Liver (tissue), 8 donors: ENCODE measurements at regions not wholly inside any gene's neighbourhood (a gene's known extent, or its start where the extent isn't known, plus 50 kb on each side); places are given as distances from the start of the nearest gene placed in this dataset.

ENCODE experiments used
- DNase-seq: peaks from one replicate; pipeline ENCODE4 v3.0.0-alpha.2; 2017; ENCODE audit warnings: low spot score
- H3K27ac ChIP-seq, 2 donors: one replicate each; pipeline ENCODE4 v1.7.0; 2013; ENCODE audit warnings: inconsistent platforms in 2 of 2, low read length in 2 of 2, control low read depth in 1 of 2, low read depth in 1 of 2, mild to moderate bottlenecking in 1 of 2
- H3K27me3 ChIP-seq, 4 donors: one replicate each; pipeline versions ENCODE4 v1.6.1 to v1.7.0; 2013; ENCODE audit warnings: low read length in 3 of 4, inconsistent platforms in 1 of 4, mild to moderate bottlenecking in 1 of 4, moderate library complexity in 1 of 4; ENCODE audit not compliant: control insufficient read depth in 4 of 4, insufficient read depth in 4 of 4
- H3K36me3 ChIP-seq, 4 donors: one replicate each; pipeline versions ENCODE4 v1.6.1 to v1.7.0; 2013; ENCODE audit warnings: low read length in 3 of 4, mild to moderate bottlenecking in 3 of 4, low read depth in 1 of 4, moderate library complexity in 1 of 4; ENCODE audit not compliant: control insufficient read depth in 4 of 4, insufficient read depth in 3 of 4
- H3K4me1 ChIP-seq, 4 donors: one replicate each; pipeline versions ENCODE4 v1.6.1 to v1.7.0; 2013; ENCODE audit warnings: low read length in 3 of 4, mild to moderate bottlenecking in 3 of 4, moderate library complexity in 1 of 4; ENCODE audit not compliant: control insufficient read depth in 4 of 4, insufficient read depth in 4 of 4
- H3K4me3 ChIP-seq, 3 donors: one replicate each; pipeline versions ENCODE4 v1.6.1 to v1.7.0; 2013; ENCODE audit warnings: low read length in 3 of 3, control low read depth in 1 of 3, low read depth in 1 of 3, mild to moderate bottlenecking in 1 of 3
- H3K9ac ChIP-seq, 2 donors: one replicate each; pipeline ENCODE4 v1.7.0; 2013; ENCODE audit warnings: low read length in 2 of 2, mild to moderate bottlenecking in 2 of 2, moderate library complexity in 2 of 2, control low read depth in 1 of 2, low read depth in 1 of 2
- H3K9me3 ChIP-seq, 4 donors: one replicate each; pipeline versions ENCODE4 v1.6.1 to v1.7.0; 2013; ENCODE audit warnings: low read length in 3 of 4; ENCODE audit not compliant: control insufficient read depth in 4 of 4
- EGR1 ChIP-seq, 2 donors: IDR thresholded peaks; 2 replicates each; pipeline ENCODE4 v1.6.1; 2016 to 2018; ENCODE audit warnings: antibody characterized with exemption in 2 of 2, low read depth in 2 of 2
- FOXA1 ChIP-seq: IDR thresholded peaks from 2 replicates; pipeline ENCODE4 v1.6.1; 2016; ENCODE audit warnings: antibody characterized with exemption
- FOXA2 ChIP-seq: IDR thresholded peaks from 2 replicates; pipeline ENCODE4 v1.6.1; 2016; ENCODE audit warnings: antibody characterized with exemption
- HNF4G ChIP-seq: IDR thresholded peaks from 2 replicates; pipeline ENCODE4 v1.6.1; 2016; ENCODE audit warnings: antibody characterized with exemption
- JUND ChIP-seq, 2 donors: IDR thresholded peaks; 2 replicates each; pipeline ENCODE4 v1.6.1; 2016; ENCODE audit warnings: antibody characterized with exemption in 2 of 2
- NR2F2 ChIP-seq: IDR thresholded peaks from 2 replicates; pipeline ENCODE4 v1.6.1; 2016; ENCODE audit warnings: antibody characterized with exemption
- RAD21 ChIP-seq, 2 donors: IDR thresholded peaks; 2 replicates each; pipeline ENCODE4 v1.6.1; 2016; ENCODE audit warnings: antibody characterized with exemption in 2 of 2, mild to moderate bottlenecking in 2 of 2
- RXRA ChIP-seq, 2 donors: IDR thresholded peaks; 2 replicates each; pipeline ENCODE4 v1.6.1; 2017 to 2018; ENCODE audit warnings: antibody characterized with exemption in 2 of 2, mild to moderate bottlenecking in 1 of 2
- TAF1 ChIP-seq: conservative IDR thresholded peaks from 2 replicates; pipeline ENCODE4 v1.6.1; 2016; ENCODE audit warnings: antibody characterized with exemption, mild to moderate bottlenecking
- WGBS: extraction: QIAGEN DNeasy Blood & Tissue Kit; methylation state at CpG from one replicate; pipeline ENCODE4 v1.1.7; 2013; 5-methylcytosine and 5-hydroxymethylcytosine counted together
- TF ChIP-seq, protein P1 (sequence below): IDR thresholded peaks from 2 replicates; pipeline ENCODE4 v1.6.1; 2016; ENCODE audit warnings: antibody characterized with exemption
- TF ChIP-seq, protein P2 (sequence below): IDR thresholded peaks from 2 replicates; pipeline ENCODE4 v1.6.1; 2016; ENCODE audit warnings: antibody characterized with exemption
- TF ChIP-seq, protein P3 (sequence below): IDR thresholded peaks from 2 replicates; pipeline ENCODE4 v1.6.1; 2016; ENCODE audit warnings: antibody characterized with exemption
- TF ChIP-seq, protein P4 (sequence below): IDR thresholded peaks from 2 replicates; pipeline ENCODE4 v1.6.1; 2016; ENCODE audit warnings: antibody characterized with exemption, mild to moderate bottlenecking
- TF ChIP-seq, protein P5 (sequence below): fragments of 150-350 bp; IDR thresholded peaks from 2 replicates; pipeline ENCODE4 v1.5.1; 2017; ENCODE audit warnings: improper control_type of control experiment, low read depth, low read length; ENCODE audit not compliant: missing input control
- donor health status: healthy.
- donor health status: healthy.
- donor health status: healthy.
- donor health status: healthy.
- donor health status: healthy.

DNA sequence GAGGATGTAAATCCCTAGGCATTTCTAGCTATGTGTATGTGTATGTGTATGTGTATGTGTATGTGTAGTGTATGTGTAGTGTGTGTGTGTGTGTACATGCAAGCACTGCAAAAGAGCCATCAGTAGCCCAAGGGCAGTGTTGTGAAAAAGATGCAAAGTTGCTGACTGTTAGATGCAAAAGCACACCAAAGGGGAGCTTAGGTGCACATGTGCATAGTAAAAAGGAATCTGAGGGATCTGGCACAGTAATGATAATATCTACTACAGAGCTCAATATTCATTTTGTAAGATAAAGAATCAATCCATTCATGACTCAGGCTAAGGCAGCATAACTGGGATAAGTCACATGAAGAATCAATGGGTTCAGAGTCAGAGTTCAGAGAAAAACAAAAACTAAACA is 80.2 kb downstream of the TMEM47 start:
- TF ChIP-seq RXRA (IDR thresholded peaks at IDR 0.05), result no peak
- no peak for TF ChIP-seq TAF1
- TF ChIP-seq JUND (IDR thresholded peaks at IDR 0.05), result no peak
- TF ChIP-seq EGR1 (IDR thresholded peaks at IDR 0.05; ENCODE audit: low read depth in 2 of 2), result no peak
- no peak for TF ChIP-seq NR2F2
- TF ChIP-seq, protein P1, sequence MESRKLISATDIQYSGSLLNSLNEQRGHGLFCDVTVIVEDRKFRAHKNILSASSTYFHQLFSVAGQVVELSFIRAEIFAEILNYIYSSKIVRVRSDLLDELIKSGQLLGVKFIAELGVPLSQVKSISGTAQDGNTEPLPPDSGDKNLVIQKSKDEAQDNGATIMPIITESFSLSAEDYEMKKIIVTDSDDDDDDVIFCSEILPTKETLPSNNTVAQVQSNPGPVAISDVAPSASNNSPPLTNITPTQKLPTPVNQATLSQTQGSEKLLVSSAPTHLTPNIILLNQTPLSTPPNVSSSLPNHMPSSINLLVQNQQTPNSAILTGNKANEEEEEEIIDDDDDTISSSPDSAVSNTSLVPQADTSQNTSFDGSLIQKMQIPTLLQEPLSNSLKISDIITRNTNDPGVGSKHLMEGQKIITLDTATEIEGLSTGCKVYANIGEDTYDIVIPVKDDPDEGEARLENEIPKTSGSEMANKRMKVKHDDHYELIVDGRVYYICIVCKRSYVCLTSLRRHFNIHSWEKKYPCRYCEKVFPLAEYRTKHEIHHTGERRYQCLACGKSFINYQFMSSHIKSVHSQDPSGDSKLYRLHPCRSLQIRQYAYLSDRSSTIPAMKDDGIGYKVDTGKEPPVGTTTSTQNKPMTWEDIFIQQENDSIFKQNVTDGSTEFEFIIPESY, result no peak
- no peak overlapping the region for H3K27ac ChIP-seq
- no peaks in the 10 kb centered on the region for H3K9me3 ChIP-seq
- no peaks in the 10 kb centered on the region for H3K27me3 ChIP-seq
- no peak overlapping the region for H3K4me3 ChIP-seq
- no peak overlapping the region for H3K9ac ChIP-seq
- no peaks in the 10 kb centered on the region for H3K4me1 ChIP-seq
- no peak for DNase-seq
- no peaks in the 10 kb centered on the region for H3K36me3 ChIP-seq

DNA sequence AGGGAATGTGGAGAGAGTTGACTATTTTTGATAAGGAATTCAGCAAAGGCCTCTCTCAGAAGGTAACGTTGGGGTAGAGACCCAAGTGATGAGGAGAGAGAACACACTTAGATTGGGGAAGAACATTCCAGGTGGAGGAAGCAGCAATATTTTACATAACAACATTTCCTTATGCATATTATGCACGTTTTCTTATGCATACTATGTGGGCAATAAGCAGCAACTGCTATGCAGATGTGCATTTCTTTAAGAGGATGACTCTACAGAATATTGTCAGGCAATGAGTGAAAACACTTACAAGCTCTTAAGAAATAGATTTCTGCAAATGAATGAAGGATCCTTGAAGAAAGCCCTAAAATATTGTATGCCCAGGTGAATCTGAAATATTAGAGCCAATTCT is 91.1 kb downstream of the TMEM47 start:
- H3K4me1 ChIP-seq, result no peaks in the 10 kb centered on the region
- no peaks in the 10 kb centered on the region for H3K27me3 ChIP-seq
- H3K9me3 ChIP-seq, result no peaks in the 10 kb centered on the region
- H3K9ac ChIP-seq, result no peak overlapping the region
- 57% methylated on average over 2 of the region's 2 CpGs for WGBS
- TF ChIP-seq JUND (IDR thresholded peaks at IDR 0.05), result no peak
- no peak for TF ChIP-seq EGR1 (IDR thresholded peaks at IDR 0.05; ENCODE audit: low read depth in 2 of 2)
- no peak for TF ChIP-seq RAD21 (IDR thresholded peaks at IDR 0.05)
- no peak overlapping the region for H3K27ac ChIP-seq
- H3K4me3 ChIP-seq, result no peak overlapping the region
- no peak for DNase-seq
- H3K36me3 ChIP-seq, result no peaks in the 10 kb centered on the region

DNA sequence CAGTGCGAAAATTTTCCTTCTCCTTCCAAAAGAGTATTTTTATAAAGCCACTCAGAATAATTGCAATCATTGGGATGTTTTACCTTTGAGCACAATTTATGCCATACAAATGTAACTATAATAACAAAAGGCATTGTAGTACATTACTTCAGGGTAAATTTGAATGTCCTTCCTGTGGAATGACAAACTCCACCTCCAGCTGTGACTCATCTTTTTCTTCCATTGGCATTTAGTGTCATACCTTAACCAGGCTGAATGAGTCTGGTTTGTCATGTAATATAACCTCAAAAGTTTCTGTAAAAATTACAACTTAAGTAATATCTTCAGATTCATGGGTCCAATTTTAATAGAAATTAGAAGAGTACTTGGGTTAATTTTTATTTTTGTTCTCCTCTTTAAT is 93.3 kb downstream of the TMEM47 start:
- no peaks in the 10 kb centered on the region for H3K9me3 ChIP-seq
- H3K9ac ChIP-seq, result no peak overlapping the region
- no peak overlapping the region for H3K27ac ChIP-seq
- H3K36me3 ChIP-seq, result no peaks in the 10 kb centered on the region
- 85% methylated on average over 1 of the region's 1 CpG for WGBS
- no peak for DNase-seq
- no peaks in the 10 kb centered on the region for H3K4me1 ChIP-seq
- TF ChIP-seq EGR1 (IDR thresholded peaks at IDR 0.05; ENCODE audit: low read depth in 2 of 2), result no peak
- TF ChIP-seq, protein P2, sequence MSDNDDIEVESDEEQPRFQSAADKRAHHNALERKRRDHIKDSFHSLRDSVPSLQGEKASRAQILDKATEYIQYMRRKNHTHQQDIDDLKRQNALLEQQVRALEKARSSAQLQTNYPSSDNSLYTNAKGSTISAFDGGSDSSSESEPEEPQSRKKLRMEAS, result no peak
- no peak for TF ChIP-seq RXRA (IDR thresholded peaks at IDR 0.05)
- TF ChIP-seq, protein P3, sequence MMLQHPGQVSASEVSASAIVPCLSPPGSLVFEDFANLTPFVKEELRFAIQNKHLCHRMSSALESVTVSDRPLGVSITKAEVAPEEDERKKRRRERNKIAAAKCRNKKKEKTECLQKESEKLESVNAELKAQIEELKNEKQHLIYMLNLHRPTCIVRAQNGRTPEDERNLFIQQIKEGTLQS, result no peak
- TF ChIP-seq FOXA1, result no peak
- TF ChIP-seq NR2F2, result no peak
- no peak for TF ChIP-seq HNF4G
- TF ChIP-seq JUND (IDR thresholded peaks at IDR 0.05), result no peak
- TF ChIP-seq, protein P4, sequence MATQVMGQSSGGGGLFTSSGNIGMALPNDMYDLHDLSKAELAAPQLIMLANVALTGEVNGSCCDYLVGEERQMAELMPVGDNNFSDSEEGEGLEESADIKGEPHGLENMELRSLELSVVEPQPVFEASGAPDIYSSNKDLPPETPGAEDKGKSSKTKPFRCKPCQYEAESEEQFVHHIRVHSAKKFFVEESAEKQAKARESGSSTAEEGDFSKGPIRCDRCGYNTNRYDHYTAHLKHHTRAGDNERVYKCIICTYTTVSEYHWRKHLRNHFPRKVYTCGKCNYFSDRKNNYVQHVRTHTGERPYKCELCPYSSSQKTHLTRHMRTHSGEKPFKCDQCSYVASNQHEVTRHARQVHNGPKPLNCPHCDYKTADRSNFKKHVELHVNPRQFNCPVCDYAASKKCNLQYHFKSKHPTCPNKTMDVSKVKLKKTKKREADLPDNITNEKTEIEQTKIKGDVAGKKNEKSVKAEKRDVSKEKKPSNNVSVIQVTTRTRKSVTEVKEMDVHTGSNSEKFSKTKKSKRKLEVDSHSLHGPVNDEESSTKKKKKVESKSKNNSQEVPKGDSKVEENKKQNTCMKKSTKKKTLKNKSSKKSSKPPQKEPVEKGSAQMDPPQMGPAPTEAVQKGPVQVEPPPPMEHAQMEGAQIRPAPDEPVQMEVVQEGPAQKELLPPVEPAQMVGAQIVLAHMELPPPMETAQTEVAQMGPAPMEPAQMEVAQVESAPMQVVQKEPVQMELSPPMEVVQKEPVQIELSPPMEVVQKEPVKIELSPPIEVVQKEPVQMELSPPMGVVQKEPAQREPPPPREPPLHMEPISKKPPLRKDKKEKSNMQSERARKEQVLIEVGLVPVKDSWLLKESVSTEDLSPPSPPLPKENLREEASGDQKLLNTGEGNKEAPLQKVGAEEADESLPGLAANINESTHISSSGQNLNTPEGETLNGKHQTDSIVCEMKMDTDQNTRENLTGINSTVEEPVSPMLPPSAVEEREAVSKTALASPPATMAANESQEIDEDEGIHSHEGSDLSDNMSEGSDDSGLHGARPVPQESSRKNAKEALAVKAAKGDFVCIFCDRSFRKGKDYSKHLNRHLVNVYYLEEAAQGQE, result no peak
- TF ChIP-seq, protein P1, result no peak
- TF ChIP-seq, protein P5, sequence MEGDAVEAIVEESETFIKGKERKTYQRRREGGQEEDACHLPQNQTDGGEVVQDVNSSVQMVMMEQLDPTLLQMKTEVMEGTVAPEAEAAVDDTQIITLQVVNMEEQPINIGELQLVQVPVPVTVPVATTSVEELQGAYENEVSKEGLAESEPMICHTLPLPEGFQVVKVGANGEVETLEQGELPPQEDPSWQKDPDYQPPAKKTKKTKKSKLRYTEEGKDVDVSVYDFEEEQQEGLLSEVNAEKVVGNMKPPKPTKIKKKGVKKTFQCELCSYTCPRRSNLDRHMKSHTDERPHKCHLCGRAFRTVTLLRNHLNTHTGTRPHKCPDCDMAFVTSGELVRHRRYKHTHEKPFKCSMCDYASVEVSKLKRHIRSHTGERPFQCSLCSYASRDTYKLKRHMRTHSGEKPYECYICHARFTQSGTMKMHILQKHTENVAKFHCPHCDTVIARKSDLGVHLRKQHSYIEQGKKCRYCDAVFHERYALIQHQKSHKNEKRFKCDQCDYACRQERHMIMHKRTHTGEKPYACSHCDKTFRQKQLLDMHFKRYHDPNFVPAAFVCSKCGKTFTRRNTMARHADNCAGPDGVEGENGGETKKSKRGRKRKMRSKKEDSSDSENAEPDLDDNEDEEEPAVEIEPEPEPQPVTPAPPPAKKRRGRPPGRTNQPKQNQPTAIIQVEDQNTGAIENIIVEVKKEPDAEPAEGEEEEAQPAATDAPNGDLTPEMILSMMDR, result no peak
- TF ChIP-seq TAF1, result no peak
- TF ChIP-seq RAD21 (IDR thresholded peaks at IDR 0.05), result no peak
- TF ChIP-seq FOXA2, result no peak
- no peak overlapping the region for H3K4me3 ChIP-seq
- H3K27me3 ChIP-seq, result no peaks in the 10 kb centered on the region
